ENCODE measurements at regions not wholly inside any gene's neighbourhood (a gene's known extent, or its start where the extent isn't known, plus 50 kb on each side); places are given as distances from the start of the nearest gene placed in this dataset.

- no TSS peak for BruUV-seq (replicated peaks)
- FAIRE-seq = no peak
- no peaks in the 10 kb centered on the region for H3K36me3 ChIP-seq (replicated peaks in 1 of 2; ENCODE audit: control insufficient read depth in 1 of 2, insufficient read depth in 2 of 2, low read length in 2 of 2)
- peak overlapping the region; percentile 15; the same call in 1 of the 2 replicates for H3K4me2 ChIP-seq (ENCODE audit: low read depth, low read length)
- ATAC-seq = peak; percentile 61
- CTCF ChIA-PET (ENCODE audit: low intra/inter-chr PET ratio, low total read pairs) = no interaction called here
- DNase-seq (ENCODE audit: low spot score) = no peak
- H2AFZ ChIP-seq (ENCODE audit: low read length) = no peak overlapping the region
- H3K9me3 ChIP-seq (ENCODE audit: low read length) = no peaks in the 10 kb centered on the region
- in situ Hi-C loops (cut with HindIII; ENCODE audit: extremely low pct_ligation_motif_present, low pct_unique_long_range_greater_than_20kb) (loop anchor here (10.0 kb wide), 1 partner anchor 51 kb away; no protein-coding TSS in a partner anchor), intact Hi-C loops (cut with micrococcal nuclease; ENCODE audit: unreplicated experiment) (no loop called here)
- H3K27ac ChIP-seq (ENCODE audit: extremely low read length, insufficient read depth, low read length) = no peak overlapping the region
- POLR2A ChIA-PET = no interaction called here
- TF ChIP-seq CTCF (CRISPR knock-in tag; IDR thresholded peaks at IDR 0.05) (peak; percentile 36; the same call in 1 of the 2 replicates), STAG1 (CRISPR knock-in tag; IDR thresholded peaks at IDR 0.05) (peak; percentile 35; the same call in 1 of the 2 replicates), TP53 (CRISPR knock-in tag; conservative IDR thresholded peaks at IDR 0.05) (no peak)
- no peaks in the 10 kb centered on the region for H4K20me1 ChIP-seq (ENCODE audit: insufficient read depth, low read length)
- 36% methylated on average over 4 of the region's 5 CpGs for WGBS (ENCODE audit: low lambda C conversion rate)
- H3K79me2 ChIP-seq (ENCODE audit: insufficient read depth, low read length) = no peaks in the 10 kb centered on the region
- peaks cover 0 to 5% of the 10 kb centered on the region in 2 experiments; a peak in 1 of 5 replicates for H3K27me3 ChIP-seq (ENCODE audit: control insufficient read depth in 1 of 2, insufficient read depth in 2 of 2, low read length in 2 of 2)
- H3K9ac ChIP-seq (ENCODE audit: insufficient read depth, low read depth, low read length) = no peak overlapping the region
- peaks cover 42% of the 10 kb centered on the region for H3K4me1 ChIP-seq (ENCODE audit: insufficient read depth, low read length)
- H3K4me3 ChIP-seq (replicated peaks in 1 of 3; ENCODE audit: insufficient read depth in 1 of 3, low read depth in 2 of 3, low read length in 3 of 3) = no peak overlapping the region
These were observed 99.1 kb downstream of the PPIAL4G start for GRCh38 chr1:148383966-148384365.

DNA sequence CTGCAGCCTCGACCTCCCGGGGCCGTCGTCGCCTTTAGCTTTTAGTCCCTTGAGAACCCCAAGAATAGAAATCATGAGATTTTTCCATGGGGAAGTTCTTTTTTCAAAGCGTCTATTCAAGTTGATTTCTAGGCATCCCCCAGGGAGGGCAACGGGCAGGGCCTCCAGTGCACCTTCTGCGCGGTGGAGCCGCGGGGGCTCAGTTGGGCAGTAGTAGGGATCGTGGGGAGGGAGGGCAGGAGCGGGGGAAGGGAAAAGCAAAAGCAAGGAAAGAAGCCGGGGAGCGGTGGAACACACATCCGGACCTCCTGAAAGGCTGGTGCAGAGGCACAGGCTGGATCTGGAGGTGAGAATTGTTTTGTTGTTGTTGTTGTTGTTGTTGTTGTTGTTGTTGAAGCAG is 103.4 kb downstream of the PPIAL4G start:
- FAIRE-seq = no peak
- intact Hi-C loops (cut with micrococcal nuclease; ENCODE audit: unreplicated experiment) = no loop called here
- Histone ChIP-seq H3K9me3 (ENCODE audit: low read length) (no peaks in the 10 kb centered on the region), H3K36me3 (replicated peaks in 1 of 2; ENCODE audit: control insufficient read depth in 1 of 2, insufficient read depth in 2 of 2, low read length in 2 of 2) (no peaks in the 10 kb centered on the region), H3K4me2 (ENCODE audit: low read depth, low read length) (no peak overlapping the region), H3K79me2 (ENCODE audit: insufficient read depth, low read length) (no peaks in the 10 kb centered on the region), H3K9ac (ENCODE audit: insufficient read depth, low read depth, low read length) (no peak overlapping the region), H3K4me3 (replicated peaks in 1 of 3; ENCODE audit: insufficient read depth in 1 of 3, low read depth in 2 of 3, low read length in 3 of 3) (no peak overlapping the region), H3K27me3 (ENCODE audit: control insufficient read depth in 1 of 2, insufficient read depth in 2 of 2, low read length in 2 of 2) (peaks cover 0 to 5% of the 10 kb centered on the region in 2 experiments; a peak in 1 of 5 replicates), H2AFZ (ENCODE audit: low read length) (no peak overlapping the region), H3K27ac (ENCODE audit: extremely low read length, insufficient read depth, low read length) (no peak overlapping the region), H4K20me1 (ENCODE audit: insufficient read depth, low read length) (no peaks in the 10 kb centered on the region), H3K4me1 (ENCODE audit: insufficient read depth, low read length) (peaks cover 21% of the 10 kb centered on the region)
- no TSS peak for BruUV-seq (replicated peaks)
- CTCF ChIA-PET (ENCODE audit: low intra/inter-chr PET ratio, low total read pairs) = no interaction called here
- in situ Hi-C loops (cut with HindIII; ENCODE audit: extremely low pct_ligation_motif_present, low pct_unique_long_range_greater_than_20kb) = loop anchor here (10.0 kb wide), 1 partner anchor 55 kb away; no protein-coding TSS in a partner anchor
- ATAC-seq = no peak
- WGBS (ENCODE audit: low lambda C conversion rate) = 62% methylated on average over 16 of the region's 16 CpGs
- TF ChIP-seq CREM (IDR thresholded peaks at IDR 0.05) = no peak
- no peak for TF ChIP-seq CREM (CRISPR knock-in tag; IDR thresholded peaks at IDR 0.05)
- no peak for TF ChIP-seq ARNT (IDR thresholded peaks at IDR 0.05)
- TF ChIP-seq, protein P1, sequence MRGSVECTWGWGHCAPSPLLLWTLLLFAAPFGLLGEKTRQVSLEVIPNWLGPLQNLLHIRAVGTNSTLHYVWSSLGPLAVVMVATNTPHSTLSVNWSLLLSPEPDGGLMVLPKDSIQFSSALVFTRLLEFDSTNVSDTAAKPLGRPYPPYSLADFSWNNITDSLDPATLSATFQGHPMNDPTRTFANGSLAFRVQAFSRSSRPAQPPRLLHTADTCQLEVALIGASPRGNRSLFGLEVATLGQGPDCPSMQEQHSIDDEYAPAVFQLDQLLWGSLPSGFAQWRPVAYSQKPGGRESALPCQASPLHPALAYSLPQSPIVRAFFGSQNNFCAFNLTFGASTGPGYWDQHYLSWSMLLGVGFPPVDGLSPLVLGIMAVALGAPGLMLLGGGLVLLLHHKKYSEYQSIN (CRISPR knock-in tag; IDR thresholded peaks at IDR 0.05; ENCODE audit: borderline replicate concordance) = no peak
- TF ChIP-seq SP1 (IDR thresholded peaks at IDR 0.05) = no peak
- no peak for TF ChIP-seq SP1 (CRISPR knock-in tag; IDR thresholded peaks at IDR 0.05)
- no peak for TF ChIP-seq SNRNP70 (IDR thresholded peaks at IDR 0.05; ENCODE audit: low read depth, low read length)
- TF ChIP-seq LCORL (IDR thresholded peaks at IDR 0.05) = no peak
- no peak for TF ChIP-seq LCORL (CRISPR knock-in tag; IDR thresholded peaks at IDR 0.05)
- TF ChIP-seq RCOR2 (CRISPR knock-in tag; IDR thresholded peaks at IDR 0.05) = no peak
- TF ChIP-seq ZNF101 (CRISPR knock-in tag; IDR thresholded peaks at IDR 0.05; ENCODE audit: borderline replicate concordance, low read depth) = no peak
- TF ChIP-seq, protein P2, sequence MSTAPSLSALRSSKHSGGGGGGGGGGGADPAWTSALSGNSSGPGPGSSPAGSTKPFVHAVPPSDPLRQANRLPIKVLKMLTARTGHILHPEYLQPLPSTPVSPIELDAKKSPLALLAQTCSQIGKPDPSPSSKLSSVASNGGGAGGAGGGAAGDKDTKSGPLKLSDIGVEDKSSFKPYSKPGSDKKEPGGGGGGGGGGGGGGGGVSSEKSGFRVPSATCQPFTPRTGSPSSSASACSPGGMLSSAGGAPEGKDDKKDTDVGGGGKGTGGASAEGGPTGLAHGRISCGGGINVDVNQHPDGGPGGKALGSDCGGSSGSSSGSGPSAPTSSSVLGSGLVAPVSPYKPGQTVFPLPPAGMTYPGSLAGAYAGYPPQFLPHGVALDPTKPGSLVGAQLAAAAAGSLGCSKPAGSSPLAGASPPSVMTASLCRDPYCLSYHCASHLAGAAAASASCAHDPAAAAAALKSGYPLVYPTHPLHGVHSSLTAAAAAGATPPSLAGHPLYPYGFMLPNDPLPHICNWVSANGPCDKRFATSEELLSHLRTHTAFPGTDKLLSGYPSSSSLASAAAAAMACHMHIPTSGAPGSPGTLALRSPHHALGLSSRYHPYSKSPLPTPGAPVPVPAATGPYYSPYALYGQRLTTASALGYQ (CRISPR knock-in tag; IDR thresholded peaks at IDR 0.05) = no peak
- POLR2A ChIA-PET = no interaction called here
- DNase-seq (ENCODE audit: low spot score) = no peak
